AG09309 (cell line): ENCODE measurements at regions not wholly inside any gene's neighbourhood (a gene's known extent, or its start where the extent isn't known, plus 50 kb on each side); places are given as distances from the start of the nearest gene placed in this dataset.
A peak's percentile ranks its signal among the peaks of the same experiment; 100 is the strongest.

ENCODE experiments used
- DNase-seq: peaks from one replicate; pipeline ENCODE4 v3.0.0-alpha.2; 2010; ENCODE audit warnings: low read depth
- H3K4me3 ChIP-seq: 2 replicates; pipeline ENCODE4 v1.5.1; 2011; ENCODE audit warnings: mild to moderate bottlenecking, low read depth, low read length, moderate library complexity; ENCODE audit not compliant: control insufficient read depth
- TF ChIP-seq, protein P1 (sequence below): IDR thresholded peaks from 2 replicates; pipeline ENCODE4 v1.5.1; 2011; ENCODE audit warnings: mild to moderate bottlenecking, low read depth, low read length, inconsistent platforms; ENCODE audit not compliant: insufficient read depth, control insufficient read depth; ENCODE audit errors: missing control alignments

- TF ChIP-seq, protein P1, sequence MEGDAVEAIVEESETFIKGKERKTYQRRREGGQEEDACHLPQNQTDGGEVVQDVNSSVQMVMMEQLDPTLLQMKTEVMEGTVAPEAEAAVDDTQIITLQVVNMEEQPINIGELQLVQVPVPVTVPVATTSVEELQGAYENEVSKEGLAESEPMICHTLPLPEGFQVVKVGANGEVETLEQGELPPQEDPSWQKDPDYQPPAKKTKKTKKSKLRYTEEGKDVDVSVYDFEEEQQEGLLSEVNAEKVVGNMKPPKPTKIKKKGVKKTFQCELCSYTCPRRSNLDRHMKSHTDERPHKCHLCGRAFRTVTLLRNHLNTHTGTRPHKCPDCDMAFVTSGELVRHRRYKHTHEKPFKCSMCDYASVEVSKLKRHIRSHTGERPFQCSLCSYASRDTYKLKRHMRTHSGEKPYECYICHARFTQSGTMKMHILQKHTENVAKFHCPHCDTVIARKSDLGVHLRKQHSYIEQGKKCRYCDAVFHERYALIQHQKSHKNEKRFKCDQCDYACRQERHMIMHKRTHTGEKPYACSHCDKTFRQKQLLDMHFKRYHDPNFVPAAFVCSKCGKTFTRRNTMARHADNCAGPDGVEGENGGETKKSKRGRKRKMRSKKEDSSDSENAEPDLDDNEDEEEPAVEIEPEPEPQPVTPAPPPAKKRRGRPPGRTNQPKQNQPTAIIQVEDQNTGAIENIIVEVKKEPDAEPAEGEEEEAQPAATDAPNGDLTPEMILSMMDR = no peak
- no peak overlapping the region for H3K4me3 ChIP-seq
- DNase-seq = no peak
Measured at GRCh38 chr3:21188459-21188858, 562.6 kb downstream of the ZNF385D start.

DNA sequence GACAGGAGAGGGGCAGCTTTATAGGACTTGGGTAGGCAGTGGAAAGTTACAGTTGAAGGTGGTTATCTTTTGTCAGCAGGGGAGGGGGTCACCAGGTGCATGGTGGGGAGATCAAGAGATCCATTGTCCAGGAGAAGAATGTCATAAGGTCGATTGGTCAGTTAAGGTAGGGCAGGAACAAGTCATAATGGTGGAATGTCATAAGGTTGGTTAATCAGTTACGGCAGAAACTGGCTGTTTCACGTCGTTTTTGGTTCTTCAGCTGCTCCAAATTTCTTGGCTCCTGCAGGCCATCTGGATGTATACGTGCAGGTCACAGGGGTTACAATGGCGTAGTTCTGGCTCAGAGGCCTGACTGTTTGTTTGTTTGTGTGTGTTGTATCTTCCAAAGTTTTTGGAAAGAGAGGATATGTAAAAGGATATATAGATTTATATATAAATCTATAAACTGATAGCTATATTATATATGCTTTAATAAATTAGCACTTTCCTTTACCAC lies 565.1 kb downstream of the ZNF385D start:
- H3K4me3 ChIP-seq = no peak overlapping the region
- TF ChIP-seq, protein P1 = no peak
- no peak for DNase-seq

- peak; percentile 17 for DNase-seq
Measured at GRCh38 chr3:21174461-21174860, 576.5 kb downstream of the ZNF385D start.

GRCh38 chr3:21170964-21171363 lies 580.0 kb downstream of the ZNF385D start:
- H3K4me3 ChIP-seq = no peak overlapping the region
- no peak for DNase-seq
- TF ChIP-seq, protein P1 = peak; percentile 41

More at GRCh38 chr3:21174461-21174860, 576.5 kb downstream of the ZNF385D start:
- H3K4me3 ChIP-seq = no peak overlapping the region
- TF ChIP-seq, protein P1 = no peak

DNA sequence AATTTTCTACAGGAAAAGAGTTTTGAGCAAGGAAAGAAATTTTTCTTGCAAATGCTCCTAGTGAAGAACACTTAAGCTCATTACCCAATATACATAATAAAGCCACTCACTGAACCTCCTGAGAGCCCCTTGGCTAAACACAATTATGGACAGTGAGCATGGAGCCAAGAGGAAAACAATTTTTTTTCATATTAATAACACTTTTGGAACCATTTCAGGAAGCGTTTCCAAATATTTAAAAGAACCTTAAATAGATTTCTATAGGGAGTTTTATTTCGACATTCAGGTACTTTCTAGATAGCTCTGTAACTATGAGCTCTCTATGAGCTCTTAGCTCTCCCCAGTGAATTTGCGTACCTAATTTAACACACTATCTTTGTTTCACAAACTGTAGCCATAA lies 581.1 kb downstream of the ZNF385D start:
- DNase-seq = no peak
- H3K4me3 ChIP-seq = no peak overlapping the region
- TF ChIP-seq, protein P1 = no peak

DNA sequence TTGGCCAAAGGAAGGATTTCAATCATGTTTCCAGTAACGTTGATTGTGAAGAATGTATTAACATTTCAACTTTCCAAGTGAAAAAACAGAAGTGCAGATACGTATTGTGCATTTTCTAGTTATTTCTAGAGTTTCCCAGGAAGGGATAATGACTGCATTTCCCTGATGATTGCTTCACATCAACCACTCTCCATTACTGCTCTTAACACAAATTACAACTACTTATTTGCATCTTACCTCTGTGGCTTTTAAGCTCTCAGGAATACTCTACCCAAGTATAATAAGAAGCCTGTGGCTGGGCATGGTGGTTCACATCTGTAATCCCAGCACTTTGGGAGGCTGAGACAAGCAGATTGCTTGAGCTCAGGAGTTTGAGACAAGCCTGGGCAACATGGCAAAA lies 582.5 kb downstream of the ZNF385D start:
- TF ChIP-seq, protein P1 = no peak
- DNase-seq = no peak
- H3K4me3 ChIP-seq = no peak overlapping the region

DNA sequence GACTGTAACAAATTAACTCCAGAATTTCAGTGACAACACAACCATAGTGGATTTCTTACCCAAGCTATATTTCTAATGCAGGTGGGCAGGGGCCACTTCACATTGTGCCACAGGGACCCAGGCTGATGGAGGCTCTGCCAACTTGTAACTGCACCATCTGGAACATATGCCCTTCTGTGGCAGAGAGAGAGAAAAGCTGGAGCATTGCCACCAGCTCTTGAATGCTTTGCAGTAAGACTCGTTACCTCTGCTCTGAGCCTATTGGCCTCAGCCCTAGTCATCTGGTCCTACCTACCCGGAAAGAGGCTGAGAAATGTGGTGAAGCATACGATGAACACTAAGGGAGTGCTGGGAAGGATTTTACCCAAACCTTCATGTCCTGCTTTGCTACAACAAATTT lies 587.1 kb downstream of the ZNF385D start:
- DNase-seq = no peak
- TF ChIP-seq, protein P1 = no peak
- H3K4me3 ChIP-seq = no peak overlapping the region
